GM23338 (cell line): ENCODE measurements at regions not wholly inside any gene's neighbourhood (a gene's known extent, or its start where the extent isn't known, plus 50 kb on each side); places are given as distances from the start of the nearest gene placed in this dataset.

Experiments
- CREB1 ChIP-seq: fragments of 250-450 bp; sonication (Bioruptor Pico); IDR thresholded peaks from 2 replicates; pipeline ENCODE4 v1.5.0; 2020; ENCODE audit warnings: low read depth, mild to moderate bottlenecking, moderate library complexity
- EZH2 ChIP-seq: fragments of 200-600 bp; sonication (generic); IDR thresholded peaks from one replicate; pipeline ENCODE4 v1.8.0; 2017; ENCODE audit warnings: antibody characterized with exemption, mild to moderate bottlenecking, low read depth; ENCODE audit not compliant: unreplicated experiment
- EZH2phosphoT487 ChIP-seq: fragments of 200-600 bp; sonication (generic); IDR thresholded peaks from one replicate; pipeline ENCODE4 v1.8.1; 2018; ENCODE audit warnings: antibody characterized with exemption; ENCODE audit not compliant: unreplicated experiment
- JUNB ChIP-seq: IDR thresholded peaks from one replicate; pipeline ENCODE4 v1.6.1; 2016; ENCODE audit warnings: antibody characterized with exemption; ENCODE audit not compliant: unreplicated experiment
- POLR2AphosphoS5 ChIP-seq: IDR thresholded peaks from 2 replicates; pipeline ENCODE4 v1.6.1; 2016; ENCODE audit warnings: antibody characterized with exemption, low read depth
- STAT1 ChIP-seq: IDR thresholded peaks from one replicate; pipeline ENCODE4 v1.6.1; 2016; ENCODE audit warnings: antibody characterized with exemption; ENCODE audit not compliant: unreplicated experiment
- ZNF114 ChIP-seq: fragments of 250-450 bp; sonication (Bioruptor Pico); IDR thresholded peaks from 2 replicates; pipeline ENCODE4 v1.5.0; 2020; ENCODE audit warnings: mild to moderate bottlenecking, moderate library complexity
- ZNF331 ChIP-seq: fragments of 250-450 bp; sonication (Bioruptor Pico); IDR thresholded peaks from 2 replicates; pipeline ENCODE4 v1.5.0; 2020; ENCODE audit warnings: low read depth, mild to moderate bottlenecking, moderate library complexity
- TF ChIP-seq, protein P1 (sequence below), 2 experiments: fragments of 200-600 bp in 1 of 2; sonication (generic) in 1 of 2; conservative IDR thresholded peaks; 2 replicates each; pipeline versions ENCODE4 v1.5.1 to v1.6.1; 2016 to 2017; ENCODE audit warnings: antibody characterized with exemption in 2 of 2, low read depth in 2 of 2, mild to moderate bottlenecking in 2 of 2, moderate library complexity in 1 of 2
- TF ChIP-seq, protein P2 (sequence below): IDR thresholded peaks from one replicate; pipeline ENCODE4 v1.6.1; 2018; ENCODE audit warnings: antibody characterized with exemption; ENCODE audit not compliant: unreplicated experiment
- TF ChIP-seq, protein P3 (sequence below): IDR thresholded peaks from 2 replicates; pipeline ENCODE4 v1.6.1; 2016; ENCODE audit warnings: antibody characterized with exemption

DNA sequence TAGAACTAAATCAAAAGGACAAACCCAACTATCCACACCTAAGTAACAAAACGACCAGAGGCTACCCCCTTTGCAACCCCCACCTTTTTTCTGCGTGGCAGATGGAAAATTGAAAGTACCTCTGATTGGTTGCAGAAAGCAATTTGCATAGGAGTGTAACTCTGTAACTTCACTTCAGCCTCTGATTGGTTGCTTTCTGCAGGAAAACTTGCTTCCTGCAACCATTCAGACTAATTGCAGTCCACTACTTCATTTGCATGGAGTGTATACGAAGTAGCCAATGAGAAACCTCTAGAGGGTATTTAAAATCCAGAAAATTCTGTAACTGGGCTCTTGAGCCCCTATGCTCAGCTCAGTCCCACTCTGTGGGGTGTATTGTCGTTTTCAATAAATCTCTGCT, 129.1 kb upstream of the OLIG3 start:
- TF ChIP-seq, protein P1, sequence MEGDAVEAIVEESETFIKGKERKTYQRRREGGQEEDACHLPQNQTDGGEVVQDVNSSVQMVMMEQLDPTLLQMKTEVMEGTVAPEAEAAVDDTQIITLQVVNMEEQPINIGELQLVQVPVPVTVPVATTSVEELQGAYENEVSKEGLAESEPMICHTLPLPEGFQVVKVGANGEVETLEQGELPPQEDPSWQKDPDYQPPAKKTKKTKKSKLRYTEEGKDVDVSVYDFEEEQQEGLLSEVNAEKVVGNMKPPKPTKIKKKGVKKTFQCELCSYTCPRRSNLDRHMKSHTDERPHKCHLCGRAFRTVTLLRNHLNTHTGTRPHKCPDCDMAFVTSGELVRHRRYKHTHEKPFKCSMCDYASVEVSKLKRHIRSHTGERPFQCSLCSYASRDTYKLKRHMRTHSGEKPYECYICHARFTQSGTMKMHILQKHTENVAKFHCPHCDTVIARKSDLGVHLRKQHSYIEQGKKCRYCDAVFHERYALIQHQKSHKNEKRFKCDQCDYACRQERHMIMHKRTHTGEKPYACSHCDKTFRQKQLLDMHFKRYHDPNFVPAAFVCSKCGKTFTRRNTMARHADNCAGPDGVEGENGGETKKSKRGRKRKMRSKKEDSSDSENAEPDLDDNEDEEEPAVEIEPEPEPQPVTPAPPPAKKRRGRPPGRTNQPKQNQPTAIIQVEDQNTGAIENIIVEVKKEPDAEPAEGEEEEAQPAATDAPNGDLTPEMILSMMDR (conservative IDR thresholded peaks at IDR 0.05; ENCODE audit: low read depth in 2 of 2) = no peak
- TF ChIP-seq POLR2AphosphoS5 (no peak), STAT1 (no peak), JUNB (no peak), CREB1 (CRISPR knock-in tag) (no peak), EZH2phosphoT487 (no peak), EZH2 (no peak), ZNF331 (CRISPR knock-in tag) (no peak), ZNF114 (CRISPR knock-in tag) (no peak)
- TF ChIP-seq, protein P2, sequence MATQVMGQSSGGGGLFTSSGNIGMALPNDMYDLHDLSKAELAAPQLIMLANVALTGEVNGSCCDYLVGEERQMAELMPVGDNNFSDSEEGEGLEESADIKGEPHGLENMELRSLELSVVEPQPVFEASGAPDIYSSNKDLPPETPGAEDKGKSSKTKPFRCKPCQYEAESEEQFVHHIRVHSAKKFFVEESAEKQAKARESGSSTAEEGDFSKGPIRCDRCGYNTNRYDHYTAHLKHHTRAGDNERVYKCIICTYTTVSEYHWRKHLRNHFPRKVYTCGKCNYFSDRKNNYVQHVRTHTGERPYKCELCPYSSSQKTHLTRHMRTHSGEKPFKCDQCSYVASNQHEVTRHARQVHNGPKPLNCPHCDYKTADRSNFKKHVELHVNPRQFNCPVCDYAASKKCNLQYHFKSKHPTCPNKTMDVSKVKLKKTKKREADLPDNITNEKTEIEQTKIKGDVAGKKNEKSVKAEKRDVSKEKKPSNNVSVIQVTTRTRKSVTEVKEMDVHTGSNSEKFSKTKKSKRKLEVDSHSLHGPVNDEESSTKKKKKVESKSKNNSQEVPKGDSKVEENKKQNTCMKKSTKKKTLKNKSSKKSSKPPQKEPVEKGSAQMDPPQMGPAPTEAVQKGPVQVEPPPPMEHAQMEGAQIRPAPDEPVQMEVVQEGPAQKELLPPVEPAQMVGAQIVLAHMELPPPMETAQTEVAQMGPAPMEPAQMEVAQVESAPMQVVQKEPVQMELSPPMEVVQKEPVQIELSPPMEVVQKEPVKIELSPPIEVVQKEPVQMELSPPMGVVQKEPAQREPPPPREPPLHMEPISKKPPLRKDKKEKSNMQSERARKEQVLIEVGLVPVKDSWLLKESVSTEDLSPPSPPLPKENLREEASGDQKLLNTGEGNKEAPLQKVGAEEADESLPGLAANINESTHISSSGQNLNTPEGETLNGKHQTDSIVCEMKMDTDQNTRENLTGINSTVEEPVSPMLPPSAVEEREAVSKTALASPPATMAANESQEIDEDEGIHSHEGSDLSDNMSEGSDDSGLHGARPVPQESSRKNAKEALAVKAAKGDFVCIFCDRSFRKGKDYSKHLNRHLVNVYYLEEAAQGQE = no peak
- TF ChIP-seq, protein P3, sequence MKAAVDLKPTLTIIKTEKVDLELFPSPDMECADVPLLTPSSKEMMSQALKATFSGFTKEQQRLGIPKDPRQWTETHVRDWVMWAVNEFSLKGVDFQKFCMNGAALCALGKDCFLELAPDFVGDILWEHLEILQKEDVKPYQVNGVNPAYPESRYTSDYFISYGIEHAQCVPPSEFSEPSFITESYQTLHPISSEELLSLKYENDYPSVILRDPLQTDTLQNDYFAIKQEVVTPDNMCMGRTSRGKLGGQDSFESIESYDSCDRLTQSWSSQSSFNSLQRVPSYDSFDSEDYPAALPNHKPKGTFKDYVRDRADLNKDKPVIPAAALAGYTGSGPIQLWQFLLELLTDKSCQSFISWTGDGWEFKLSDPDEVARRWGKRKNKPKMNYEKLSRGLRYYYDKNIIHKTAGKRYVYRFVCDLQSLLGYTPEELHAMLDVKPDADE = no peak
